ENCODE measurements at regions not wholly inside any gene's neighbourhood (a gene's known extent, or its start where the extent isn't known, plus 50 kb on each side); places are given as distances from the start of the nearest gene placed in this dataset.
"Not testable (repeated sequence)": the region's sequence is repeated elsewhere in the genome, so short reads cannot be mapped to it uniquely, and the experiment has no call there.

DNA sequence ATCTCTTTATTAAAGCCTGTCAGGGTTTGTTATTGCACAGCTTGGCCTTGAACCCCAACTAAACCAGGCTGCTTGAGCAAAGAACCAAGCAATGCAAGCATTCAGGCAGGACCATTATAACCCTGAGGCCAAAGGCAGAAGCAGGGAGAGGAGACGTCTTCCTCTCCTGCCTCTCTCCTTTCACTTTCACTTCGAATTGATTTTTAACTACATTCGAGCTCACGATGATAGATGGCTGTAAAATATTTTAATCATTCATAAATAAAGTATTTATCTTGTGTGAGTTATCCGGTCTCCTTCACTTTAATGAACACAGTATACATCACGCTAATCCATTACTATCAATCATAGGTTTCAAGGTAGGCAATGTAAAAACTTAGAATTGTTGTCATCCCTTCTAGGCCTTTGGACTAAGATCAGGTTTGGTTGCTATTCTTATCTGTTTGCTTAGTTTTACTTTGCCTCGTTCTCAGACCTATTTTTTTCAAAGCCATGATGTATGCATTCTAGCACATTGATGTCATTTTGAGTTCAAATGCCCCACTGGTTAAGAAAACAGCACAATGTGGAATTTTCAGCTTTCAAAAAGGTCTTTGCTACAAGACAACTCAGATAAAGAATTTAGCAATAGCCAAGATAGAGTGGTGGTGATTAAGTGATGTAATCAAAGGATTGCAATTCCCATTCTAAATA lies 480.2 kb upstream of the RUNX1 start:
- DNase-seq (ENCODE audit: low spot score) = no peak

DNA sequence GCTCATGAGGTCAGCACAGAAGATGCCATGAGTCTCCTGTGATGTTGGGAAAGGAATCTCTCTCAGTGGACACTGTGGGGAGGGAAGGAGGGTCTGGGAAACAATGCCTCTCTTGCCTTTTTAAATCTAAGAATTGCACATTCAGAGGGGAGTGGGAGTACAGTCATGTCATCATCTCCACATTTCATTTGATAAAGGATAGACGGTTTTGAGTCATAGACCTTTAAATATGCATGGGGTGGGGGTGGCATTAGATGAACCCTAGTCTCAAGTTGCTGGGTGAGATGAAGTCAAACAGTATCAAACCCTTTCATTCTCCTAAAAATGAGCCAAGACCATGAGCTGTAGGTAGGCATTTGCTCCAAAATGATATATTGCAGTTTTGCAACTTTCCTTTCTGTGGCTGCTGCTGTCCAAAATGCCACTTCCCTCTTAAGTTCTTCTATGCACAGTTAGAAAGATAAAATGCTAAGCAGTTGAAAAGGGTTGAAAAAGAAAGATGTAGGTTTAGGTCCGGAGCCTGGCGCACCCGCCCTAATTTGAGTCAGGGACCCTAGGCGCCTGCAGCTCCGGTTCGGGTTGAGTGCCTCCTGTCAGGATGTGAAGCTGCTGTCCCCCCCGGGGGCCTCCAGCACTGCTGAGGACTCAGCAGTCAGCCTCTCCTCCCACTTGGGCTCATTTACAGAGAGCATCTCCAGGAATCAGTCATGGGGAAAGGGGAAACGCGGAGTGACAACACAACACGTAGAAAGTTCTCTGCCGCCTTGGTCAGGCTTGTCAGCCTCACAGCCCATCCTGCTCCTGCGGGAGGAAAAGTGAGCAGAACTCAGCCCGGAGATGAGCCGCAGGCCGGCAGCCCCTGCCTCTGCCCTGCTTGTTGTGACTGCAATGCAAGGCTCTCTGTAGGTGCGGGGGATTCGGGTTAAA lies 479.3 kb upstream of the RUNX1 start:
- DNase-seq (ENCODE audit: low spot score) = no peak

DNA sequence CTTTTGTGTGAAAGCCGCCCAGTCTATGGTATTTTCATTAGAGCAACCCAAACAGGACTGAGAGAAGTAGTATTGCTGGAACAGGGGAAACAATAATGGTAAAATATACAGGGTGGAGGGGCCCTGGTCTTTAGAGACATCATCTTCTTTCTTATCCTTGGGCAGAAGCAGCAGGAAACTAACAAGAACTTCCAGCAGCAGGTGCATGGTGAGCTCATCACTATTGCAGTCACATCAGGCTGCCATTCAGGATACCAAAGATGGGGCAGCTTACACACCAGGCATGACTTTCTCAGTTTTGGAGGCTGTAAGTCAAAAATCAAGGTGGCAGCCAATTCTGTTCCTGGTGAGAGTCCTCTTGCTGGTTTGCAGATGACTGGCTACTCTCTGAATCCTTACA lies 478.3 kb upstream of the RUNX1 start:
- DNase-seq (ENCODE audit: low spot score) = no peak

DNA sequence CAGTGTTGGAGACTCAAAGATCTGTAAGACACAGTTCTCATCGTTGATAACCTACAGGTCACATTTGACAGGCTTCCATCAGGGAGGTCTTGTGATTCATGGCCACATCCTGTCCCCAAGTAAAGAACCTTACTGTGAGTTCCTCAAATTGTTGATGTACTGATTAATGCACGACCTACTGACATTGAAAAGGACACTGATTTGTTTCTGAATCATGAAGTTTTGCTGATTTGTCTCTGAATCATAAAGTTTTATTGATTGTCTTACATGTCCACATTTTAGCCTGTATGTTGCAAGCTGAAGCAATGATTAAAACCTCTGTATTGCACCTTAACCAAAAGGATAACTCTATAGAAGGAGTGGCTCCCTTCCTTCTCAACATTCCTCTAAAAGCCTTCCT lies 476.3 kb upstream of the RUNX1 start:
- no peak for DNase-seq (ENCODE audit: low spot score)

DNA sequence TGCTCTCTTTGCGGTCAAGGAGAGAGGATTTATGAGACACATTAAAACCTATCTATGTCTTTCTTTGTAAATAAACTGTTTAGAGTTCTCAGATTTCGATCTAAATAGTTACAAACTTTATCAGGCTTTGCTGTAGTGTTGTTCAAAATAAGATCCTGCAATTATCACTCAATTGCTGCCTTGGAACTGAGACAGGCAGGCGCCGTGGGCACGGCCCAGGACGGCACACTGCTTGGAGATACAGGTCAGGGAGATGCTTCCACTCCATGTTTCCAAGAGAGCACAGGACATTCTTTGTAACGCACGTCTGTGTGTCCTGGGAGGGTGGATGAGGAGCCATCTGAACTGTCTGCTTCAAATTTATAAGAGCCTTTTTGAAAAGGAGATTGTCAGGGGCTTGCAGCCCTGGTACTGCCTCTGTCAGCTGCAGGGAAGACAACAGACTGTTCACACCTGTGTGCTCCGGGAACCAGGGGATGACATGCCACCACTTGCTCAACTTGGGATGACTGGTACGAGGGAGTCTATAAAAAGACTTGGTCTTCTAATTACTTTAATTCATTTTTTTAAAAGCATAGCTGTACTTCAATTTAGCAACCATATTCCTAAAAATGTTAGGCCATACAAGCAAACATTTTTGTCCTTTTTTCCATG lies 472.9 kb upstream of the RUNX1 start:
- no peak for DNase-seq (ENCODE audit: low spot score)

DNA sequence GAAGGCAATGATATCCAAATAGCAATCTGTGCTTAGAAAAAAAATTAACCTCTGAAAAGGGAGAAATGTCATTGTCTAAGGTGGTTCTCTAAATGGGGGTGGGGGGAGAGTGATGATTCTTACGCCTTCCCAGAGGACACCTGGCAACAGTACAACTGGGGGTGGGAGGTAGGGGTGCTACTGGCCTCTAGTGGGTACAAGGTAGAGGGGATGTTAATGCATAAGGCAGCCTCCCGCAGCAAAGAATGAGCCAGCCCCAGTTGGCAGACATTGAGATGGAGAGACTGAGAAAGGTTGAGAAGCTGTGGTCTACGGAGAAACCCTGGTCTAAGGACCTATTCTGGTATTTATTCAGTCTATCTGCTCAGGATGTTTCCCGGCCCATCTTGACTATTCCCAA lies 472.2 kb upstream of the RUNX1 start:
- no peak for DNase-seq (ENCODE audit: low spot score)

DNA sequence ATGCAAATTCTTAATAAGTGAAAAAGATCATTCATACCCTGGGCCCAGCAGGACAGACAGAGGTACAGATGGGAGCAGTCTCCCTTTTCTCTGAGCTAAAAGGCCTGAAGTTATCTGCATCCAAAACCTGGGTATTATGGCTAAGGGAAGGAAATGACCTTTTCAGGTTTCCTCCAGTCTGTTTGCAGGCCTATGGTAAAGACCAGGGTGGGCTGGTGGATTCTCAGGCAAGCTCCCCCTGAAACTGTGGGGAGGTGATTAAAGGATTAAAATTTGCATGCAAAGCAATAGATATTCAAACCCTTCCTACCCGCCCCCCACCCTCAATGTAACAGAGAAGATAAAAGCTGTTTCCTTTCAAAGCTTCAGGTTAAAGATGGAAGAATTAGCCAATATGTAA lies 471.8 kb upstream of the RUNX1 start:
- no peak for DNase-seq (ENCODE audit: low spot score)

DNA sequence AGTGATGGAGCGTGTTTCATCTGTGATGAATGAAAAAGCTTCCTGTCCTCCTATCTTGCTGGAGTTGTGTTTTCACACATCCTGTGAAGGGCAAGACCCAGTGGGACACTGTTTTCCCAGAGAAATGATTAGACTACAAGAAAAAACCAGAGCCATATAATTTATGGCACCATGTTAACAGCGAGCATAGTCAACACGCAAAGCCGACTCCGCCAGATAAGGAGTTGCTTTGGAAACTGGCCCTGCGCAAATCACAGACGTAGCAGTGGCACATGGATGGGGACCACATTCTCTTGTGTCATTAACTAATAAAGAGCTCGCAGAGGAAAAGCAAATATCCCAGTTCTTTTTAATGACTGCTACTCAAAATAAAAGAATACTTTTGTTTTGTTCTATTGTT lies 471.2 kb upstream of the RUNX1 start:
- DNase-seq (ENCODE audit: low spot score) = no peak

DNA sequence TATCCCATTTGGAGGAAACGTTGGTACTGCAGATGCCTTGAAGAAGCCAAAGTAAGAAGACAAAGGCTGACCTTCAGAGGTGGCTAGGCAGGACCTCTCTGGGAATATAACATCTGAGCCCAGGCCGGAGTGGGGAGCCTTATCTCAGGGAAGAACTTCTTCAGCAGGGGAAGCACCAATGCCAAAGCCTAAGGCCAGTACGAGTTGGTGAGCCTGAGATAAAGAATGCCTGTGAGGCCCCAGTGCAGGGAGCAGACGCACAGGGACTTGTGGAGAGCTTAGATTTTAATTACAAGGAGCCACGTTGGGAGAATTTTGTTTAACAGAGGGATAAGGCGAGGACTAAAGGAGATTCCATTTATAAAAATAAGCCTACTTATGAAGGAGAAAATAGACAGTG lies 468.8 kb upstream of the RUNX1 start:
- DNase-seq (ENCODE audit: low spot score) = no peak

DNA sequence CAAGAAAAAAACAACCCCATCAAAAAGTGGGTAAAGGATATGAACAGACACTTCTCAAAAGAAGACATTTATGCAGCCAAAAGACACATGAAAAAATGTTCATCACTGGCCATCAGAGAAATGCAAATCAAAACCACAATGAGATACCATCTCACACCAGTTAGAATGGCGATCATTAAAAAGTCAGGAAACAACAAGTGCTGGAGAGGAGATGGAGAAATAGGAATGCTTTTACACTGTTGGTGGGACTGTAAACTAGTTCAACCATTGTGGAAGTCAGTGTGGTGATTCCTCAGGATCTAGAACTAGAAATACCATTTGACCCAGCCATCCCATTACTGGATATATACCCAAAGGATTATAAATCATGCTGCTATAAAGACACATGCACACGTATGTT lies 467.2 kb upstream of the RUNX1 start:
- DNase-seq (ENCODE audit: low spot score) = not testable (repeated sequence)

DNA sequence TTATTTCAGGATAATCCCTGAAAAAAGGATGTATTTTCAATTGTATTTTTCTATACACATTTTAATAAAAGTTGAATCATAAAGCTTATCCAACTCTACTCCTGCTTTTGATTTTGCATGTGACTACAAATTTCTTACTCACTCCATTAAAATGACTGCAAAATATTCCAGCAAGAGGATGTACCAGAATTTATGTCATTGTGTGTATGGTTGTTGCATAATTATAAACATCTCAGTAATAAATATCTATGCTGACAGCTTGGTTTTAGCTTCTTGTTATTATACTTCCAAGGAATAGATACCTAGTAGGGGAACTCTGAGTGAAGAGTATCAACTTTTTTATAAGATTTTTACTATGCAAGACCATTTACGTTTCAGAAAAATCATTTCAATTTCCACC lies 463.2 kb upstream of the RUNX1 start:
- DNase-seq (ENCODE audit: low spot score) = no peak

DNA sequence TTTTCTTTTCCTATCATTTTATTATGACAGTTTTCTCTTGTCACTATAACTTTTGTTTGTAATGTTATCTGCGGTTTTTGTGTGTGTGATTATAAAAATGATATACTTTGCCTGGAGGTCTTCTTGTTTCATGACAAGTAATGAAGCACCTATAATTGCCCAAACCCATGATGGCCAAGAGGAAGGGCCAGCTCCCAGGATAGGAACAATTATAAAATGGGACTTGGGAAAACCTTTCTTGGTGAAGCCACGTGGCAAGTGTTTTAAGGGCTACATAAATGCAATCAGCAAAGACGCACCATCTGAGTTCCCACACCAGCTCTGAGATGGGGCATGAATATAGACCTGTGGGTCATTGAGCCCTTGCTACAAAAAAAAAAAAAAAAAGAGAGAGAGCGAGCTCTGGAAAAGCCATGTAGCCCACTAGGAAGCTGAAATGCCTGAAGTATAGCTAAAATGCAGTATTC lies 462.6 kb upstream of the RUNX1 start:
- no peak for DNase-seq (ENCODE audit: low spot score)

DNA sequence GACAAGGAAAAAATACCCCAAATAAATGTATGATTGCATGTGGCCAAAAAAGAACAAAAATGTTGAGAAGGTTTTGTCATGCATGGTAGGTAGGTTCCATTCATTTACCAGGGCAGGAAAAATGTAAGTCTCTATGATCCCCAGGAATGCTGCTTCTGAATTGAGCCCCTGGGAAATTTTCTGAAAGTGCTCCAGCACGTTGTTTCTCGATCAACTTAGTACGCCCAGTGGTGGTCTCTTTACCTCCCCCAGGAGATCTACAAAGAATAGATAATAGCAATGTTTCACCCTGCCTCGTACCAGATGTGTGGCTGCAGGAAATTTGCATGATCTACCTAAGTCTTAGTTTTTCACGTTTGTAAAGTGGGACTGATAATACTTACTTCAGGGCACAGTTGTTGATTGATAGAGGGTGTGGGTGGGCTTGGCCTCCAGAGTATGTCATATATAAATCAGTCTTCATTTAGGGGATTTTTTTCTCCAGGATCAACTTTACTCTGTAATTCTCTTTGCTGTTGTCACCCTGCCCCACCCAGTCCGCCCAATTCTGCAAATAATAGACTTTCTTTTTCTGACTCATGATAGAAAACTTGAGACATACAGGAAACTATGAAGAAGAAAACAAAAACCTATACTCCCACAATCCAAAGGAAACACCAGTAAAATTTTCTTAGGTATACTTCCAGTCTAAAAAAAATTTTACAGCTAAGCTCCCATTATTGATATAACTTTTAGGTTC lies 462.0 kb upstream of the RUNX1 start:
- no peak for DNase-seq (ENCODE audit: low spot score)

DNA sequence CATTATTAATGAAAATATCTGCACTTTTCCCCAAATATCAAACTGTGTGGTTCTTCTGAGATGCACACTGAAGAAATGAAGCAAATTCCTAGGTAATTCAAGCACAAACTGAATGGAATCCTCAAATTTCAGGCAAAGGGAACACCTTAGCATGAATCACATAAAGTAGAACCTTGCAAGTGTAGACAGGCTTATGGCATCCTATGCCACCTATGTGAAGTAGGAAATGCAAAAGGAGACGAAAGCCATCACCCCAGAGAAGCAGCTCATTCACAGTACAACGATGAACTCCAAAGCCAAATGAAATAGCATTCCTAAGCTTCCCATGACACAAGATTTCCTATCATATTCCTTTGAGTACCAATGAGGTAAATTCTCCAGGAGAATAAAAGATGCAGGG lies 461.2 kb upstream of the RUNX1 start:
- DNase-seq (ENCODE audit: low spot score) = no peak

DNA sequence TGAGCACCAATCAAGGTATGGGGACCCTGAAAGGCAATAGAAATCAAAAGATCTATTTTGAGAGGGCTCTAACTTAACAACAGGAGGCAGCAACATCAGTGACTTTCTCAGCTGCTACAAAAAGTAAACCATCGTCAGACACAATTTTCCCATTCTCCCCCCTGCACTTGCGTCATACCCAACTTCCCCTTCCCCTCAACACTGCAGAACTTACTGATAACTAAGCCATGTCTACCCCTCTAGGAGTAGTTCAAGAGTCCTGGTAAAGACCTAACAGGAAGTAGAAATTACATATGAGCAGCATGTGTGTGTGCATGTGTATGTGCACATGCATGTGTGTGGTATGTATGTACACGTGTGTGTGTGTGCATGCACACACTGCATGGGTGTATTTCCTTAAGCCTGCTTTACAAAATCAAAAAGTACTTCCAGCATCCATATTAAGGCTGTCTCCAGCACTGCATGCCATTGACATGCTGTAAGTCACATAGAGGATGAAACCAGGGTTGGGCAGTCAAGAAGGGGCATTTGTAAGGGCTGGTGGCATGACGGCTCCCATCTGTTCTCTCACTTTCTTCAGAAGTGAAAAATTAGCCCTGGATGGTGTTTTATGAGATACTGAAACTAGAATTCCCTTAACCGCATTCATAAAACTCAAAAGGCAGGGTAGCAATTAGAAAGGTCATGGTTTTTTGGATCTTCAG lies 460.1 kb upstream of the RUNX1 start:
- no peak for DNase-seq (ENCODE audit: low spot score)

DNA sequence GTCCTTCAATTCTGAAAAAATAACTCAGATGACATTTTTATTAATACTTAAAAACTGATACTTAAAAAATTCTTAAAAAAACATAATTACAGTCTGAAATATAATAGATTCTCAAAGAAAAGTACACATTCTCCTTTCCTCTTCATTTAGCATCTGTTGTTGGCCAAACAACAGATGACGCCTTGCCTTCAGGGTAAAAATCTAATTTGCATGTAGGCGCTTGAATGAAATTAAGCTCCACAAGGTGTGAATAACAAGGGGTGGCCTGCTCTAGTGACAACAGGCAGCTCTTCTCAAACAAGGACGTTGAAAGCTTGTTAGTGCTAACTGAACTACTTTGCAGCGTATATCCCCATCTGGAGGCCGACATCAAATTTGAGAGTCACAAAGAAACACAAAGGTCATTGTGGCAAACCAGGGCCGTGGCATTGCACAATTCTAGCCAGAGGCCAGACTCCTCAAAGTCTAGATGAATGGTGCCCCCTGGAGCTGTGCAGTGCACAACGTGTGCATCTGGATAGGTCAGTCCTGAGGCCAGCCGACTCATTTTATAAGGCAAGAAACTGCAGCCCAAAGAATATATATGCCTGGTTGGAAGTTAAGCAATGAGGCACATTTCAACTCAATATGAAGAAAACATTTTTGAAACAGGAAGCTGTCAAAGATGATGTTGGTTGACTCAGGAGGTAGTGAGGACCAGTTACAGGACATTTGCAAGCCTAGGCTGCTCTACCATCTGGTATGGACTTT lies 459.2 kb upstream of the RUNX1 start:
- DNase-seq (ENCODE audit: low spot score) = no peak

DNA sequence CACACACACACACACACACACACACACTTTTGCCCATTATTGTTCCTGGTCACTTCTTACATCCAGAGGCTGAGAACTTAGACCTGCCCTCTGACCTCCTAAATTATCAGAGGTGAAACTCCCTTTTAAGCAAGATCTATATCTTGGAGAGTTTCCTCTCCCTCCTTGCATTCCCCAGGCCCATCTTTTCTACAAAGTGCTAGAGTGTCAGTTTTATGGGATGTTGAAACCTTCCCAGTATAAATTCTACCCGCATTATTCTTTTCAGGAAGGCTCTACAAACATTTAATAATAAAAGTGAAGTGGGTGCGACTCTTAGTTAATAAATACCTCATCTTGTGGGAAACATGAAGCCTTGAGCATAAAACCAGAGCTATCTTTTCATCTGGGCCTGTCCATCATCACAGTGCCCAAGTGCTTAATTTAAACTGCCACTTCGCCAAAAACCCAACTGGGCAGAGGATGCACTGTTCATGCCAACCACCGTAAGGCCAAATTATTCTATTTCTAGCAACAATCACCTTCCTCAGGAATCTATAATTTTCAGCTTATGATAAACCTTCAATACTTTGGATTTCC lies 458.2 kb upstream of the RUNX1 start:
- DNase-seq (ENCODE audit: low spot score) = no peak

DNA sequence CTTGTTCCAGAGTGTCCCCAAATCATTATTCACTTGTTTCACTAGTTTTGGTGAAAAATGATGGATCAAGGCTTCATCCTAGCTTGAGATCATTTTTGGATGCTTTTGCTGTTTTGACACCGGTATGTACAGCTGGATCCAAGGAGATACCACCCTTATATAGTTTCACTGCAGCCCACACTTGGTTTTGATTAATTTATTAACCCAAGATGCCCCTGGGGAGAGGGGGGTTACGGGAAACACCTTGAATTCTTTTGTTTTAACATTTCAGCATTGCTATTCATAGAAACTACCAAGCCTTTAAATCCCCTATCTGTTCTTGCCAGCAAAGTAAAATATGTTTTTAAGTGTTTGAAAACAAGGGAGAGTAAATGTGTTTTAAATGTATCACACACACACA lies 457.7 kb upstream of the RUNX1 start:
- DNase-seq (ENCODE audit: low spot score) = no peak

DNA sequence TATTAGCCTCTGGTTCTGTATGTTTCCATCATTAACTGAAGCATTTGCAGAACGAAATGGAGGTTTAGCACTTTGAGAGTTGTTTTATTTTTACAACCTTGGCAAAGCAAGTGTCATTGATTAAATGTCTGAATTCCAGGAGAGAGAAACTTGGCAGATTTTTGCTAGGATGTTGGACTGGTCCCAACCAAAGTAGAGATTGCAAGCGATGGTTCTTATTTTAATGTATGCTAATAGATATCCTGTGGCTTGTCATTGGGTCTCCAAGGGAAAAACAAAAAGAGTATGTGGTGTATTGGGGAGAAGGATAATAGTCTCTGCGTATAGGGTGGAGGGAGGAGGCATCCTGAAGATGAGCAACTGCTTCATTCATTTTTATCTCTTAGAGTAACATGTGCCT lies 457.2 kb upstream of the RUNX1 start:
- DNase-seq (ENCODE audit: low spot score) = no peak

DNA sequence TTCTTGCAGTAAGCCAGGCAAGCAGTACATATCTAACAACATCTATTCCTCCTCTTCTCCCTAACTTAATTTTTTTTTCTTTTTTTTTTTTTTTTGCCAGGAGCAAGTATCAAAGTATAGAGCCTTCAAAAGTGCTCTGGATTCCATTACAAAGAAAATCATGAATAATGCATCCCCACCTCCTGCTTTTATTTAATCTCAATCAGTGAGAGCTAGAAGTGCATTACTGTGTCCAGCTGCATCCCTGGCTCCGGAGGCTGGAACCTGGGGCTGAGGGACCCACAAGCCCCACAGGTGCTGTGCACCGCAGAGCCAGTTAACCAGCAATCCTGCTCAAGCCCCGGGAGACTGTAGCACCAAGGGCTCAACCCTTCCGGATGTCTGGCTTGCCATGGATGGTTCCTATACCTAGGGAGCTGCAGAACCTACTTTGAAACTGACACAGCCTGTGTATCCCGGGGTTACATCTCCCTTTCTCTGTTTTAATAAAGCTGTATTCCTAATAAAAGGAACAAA lies 455.9 kb upstream of the RUNX1 start:
- no peak for DNase-seq (ENCODE audit: low spot score)

All from SK-N-DZ (cell line).